IMR-90 (cell line): ENCODE measurements at regions not wholly inside any gene's neighbourhood (a gene's known extent, or its start where the extent isn't known, plus 50 kb on each side); places are given as distances from the start of the nearest gene placed in this dataset.
"Not testable (repeated sequence)": the region's sequence is repeated elsewhere in the genome, so short reads cannot be mapped to it uniquely, and the experiment has no call there.

Experiments
- ATAC-seq: fragments of 200-7000 bp; cut with Tn5 transposase; 2 replicates; pipeline ENCODE4 v1.9.1; 2020; ENCODE audit warnings: low read depth, mild to moderate bottlenecking, moderate library complexity
- BruUV-seq: library from RNA; stranded (reverse); fragments of 400-500 nt; replicated peaks from 2 replicates; lab custom pipeline; 2021; lab: Mats Ljungman, UMichigan
- CTCF ChIA-PET: fragments of 300-600 bp; formaldehyde crosslinking; extraction: SDS; loops from one replicate; lab custom pipeline; 2021; ENCODE audit warnings: antibody characterized with exemption; lab: Yijun Ruan, JAX
- POLR2A ChIA-PET: fragments of 300-600 bp; sonication (Branson Sonifier 250); formaldehyde crosslinking; loops from one replicate; lab custom pipeline; 2022; ENCODE audit warnings: antibody characterized with exemption; ENCODE audit not compliant: unreplicated experiment; lab: Charles Lee
- DNase-seq: peaks from one replicate; pipeline ENCODE4 v3.0.0; 2013
- H2AFZ ChIP-seq: replicated peaks from 2 replicates; pipeline ENCODE3; 2013; ENCODE audit warnings: low read length, mild to moderate bottlenecking; ENCODE audit not compliant: poor library complexity
- H2AK5ac ChIP-seq: 2 replicates; pipeline ENCODE4 v1.6.1; 2013; ENCODE audit warnings: low read depth, low read length, inconsistent platforms
- H2AK9ac ChIP-seq: replicated peaks from 2 replicates; pipeline ENCODE3; 2013; ENCODE audit warnings: mild to moderate bottlenecking, low read depth, low read length, moderate library complexity; ENCODE audit not compliant: poor library complexity
- H2BK120ac ChIP-seq: 2 replicates; pipeline ENCODE4 v1.6.1; 2013; ENCODE audit warnings: low read depth, low read length, inconsistent platforms
- H2BK15ac ChIP-seq: 3 replicates; pipeline ENCODE4 v1.6.1; 2013; ENCODE audit warnings: low read depth, low read length, inconsistent platforms
- H2BK20ac ChIP-seq: 2 replicates; pipeline ENCODE4 v1.6.1; 2013; ENCODE audit warnings: low read depth, mild to moderate bottlenecking, inconsistent platforms, low read length, moderate library complexity
- H2BK5ac ChIP-seq: 2 replicates; pipeline ENCODE4 v1.6.1; 2013; ENCODE audit warnings: mild to moderate bottlenecking, low read depth, low read length, inconsistent platforms; ENCODE audit not compliant: poor library complexity, severe bottlenecking
- H3K14ac ChIP-seq: replicated peaks from 2 replicates; pipeline ENCODE4 v1.6.1; 2013; ENCODE audit warnings: low read depth, low read length, inconsistent platforms
- H3K18ac ChIP-seq: 2 replicates; pipeline ENCODE4 v1.6.1; 2013; ENCODE audit warnings: low read depth, low read length, control low read depth
- H3K23ac ChIP-seq: 2 replicates; pipeline ENCODE4 v1.6.1; 2013; ENCODE audit warnings: low read depth, low read length, inconsistent platforms
- H3K27ac ChIP-seq: 2 replicates; pipeline ENCODE4 v1.5.1; 2013; ENCODE audit warnings: mild to moderate bottlenecking, control low read depth, low read length; ENCODE audit not compliant: insufficient read depth
- H3K27me3 ChIP-seq: 2 replicates; pipeline ENCODE4 v1.6.1; 2013; ENCODE audit warnings: low read length; ENCODE audit not compliant: control insufficient read depth, insufficient read depth
- H3K36me3 ChIP-seq: 2 replicates; pipeline ENCODE4 v1.6.1; 2013; ENCODE audit warnings: low read length, mixed read lengths; ENCODE audit not compliant: control insufficient read depth, insufficient read depth
- H3K4ac ChIP-seq: 2 replicates; pipeline ENCODE4 v1.6.1; 2013; ENCODE audit warnings: low read depth, low read length, inconsistent platforms
- H3K4me1 ChIP-seq: 2 replicates; pipeline ENCODE4 v1.6.1; 2013; ENCODE audit warnings: low read length, mixed read lengths; ENCODE audit not compliant: control insufficient read depth, insufficient read depth
- H3K4me2 ChIP-seq: 2 replicates; pipeline ENCODE4 v1.6.1; 2013; ENCODE audit warnings: low read depth, mild to moderate bottlenecking, control low read depth, low read length, moderate library complexity
- H3K4me3 ChIP-seq: 2 replicates; pipeline ENCODE4 v1.5.1; 2013; ENCODE audit warnings: low read depth, mild to moderate bottlenecking, control low read depth, low read length, moderate library complexity; ENCODE audit not compliant: insufficient read depth
- H3K56ac ChIP-seq: 2 replicates; pipeline ENCODE4 v1.6.1; 2013; ENCODE audit warnings: low read length, inconsistent platforms; ENCODE audit not compliant: insufficient read depth; ENCODE audit errors: extremely low read depth
- H3K79me1 ChIP-seq, 2 experiments: 2 replicates each; pipeline ENCODE4 v1.6.1; 2013; ENCODE audit warnings: low read length in 2 of 2, inconsistent platforms in 1 of 2, low read depth in 1 of 2
- H3K9ac ChIP-seq: 2 replicates; pipeline ENCODE4 v1.6.1; 2013; ENCODE audit warnings: low read depth, low read length, control low read depth
- H3K9me1 ChIP-seq: 2 replicates; pipeline ENCODE4 v1.6.1; 2013; ENCODE audit warnings: low read length, inconsistent platforms; ENCODE audit not compliant: insufficient read depth
- H3K9me3 ChIP-seq: 2 replicates; pipeline ENCODE4 v1.6.1; 2013; ENCODE audit warnings: low read length; ENCODE audit not compliant: control insufficient read depth, insufficient read depth
- H4K20me1 ChIP-seq: 2 replicates; pipeline ENCODE4 v1.6.1; 2013; ENCODE audit warnings: low read length, inconsistent platforms; ENCODE audit not compliant: insufficient read depth
- H4K5ac ChIP-seq: 2 replicates; pipeline ENCODE4 v1.6.1; 2013; ENCODE audit warnings: mild to moderate bottlenecking, low read depth, low read length, control low read depth
- H4K8ac ChIP-seq, 2 experiments: 2 replicates each; pipeline ENCODE4 v1.6.1; 2013; ENCODE audit warnings: low read depth in 2 of 2, low read length in 2 of 2, control low read depth in 1 of 2, inconsistent platforms in 1 of 2
- H4K91ac ChIP-seq: 2 replicates; pipeline ENCODE4 v1.6.1; 2013; ENCODE audit warnings: low read depth, low read length, inconsistent platforms; ENCODE audit not compliant: insufficient read depth
- WGBS, 2 experiments: methylation state at CpG; one replicate each; pipeline versions ENCODE4 v1.1.5 to v1.1.7; 2013; ENCODE audit warnings: missing lambda C conversion rate in 2 of 2; ENCODE audit not compliant: insufficient read length in 1 of 2; ENCODE audit errors: extremely low coverage in 2 of 2; 5-methylcytosine and 5-hydroxymethylcytosine counted together
- dilution Hi-C: fragments of 300-500 bp; cut with HindIII; formaldehyde crosslinking; loops from one replicate; pipeline ENCODE4 v1.14.3; 2018; ENCODE audit warnings: low sequenced_read_pairs; ENCODE audit not compliant: unreplicated experiment
- in situ Hi-C: fragments of 300-500 bp; cut with MboI; formaldehyde crosslinking; loops from 3 replicates; pipeline ENCODE4 v1.14.3; 2019; ENCODE audit warnings: low sequenced_read_pairs, inconsistent platforms, mixed read lengths
- intact Hi-C: fragments of 100-400 bp; cut with micrococcal nuclease; formaldehyde crosslinking; loops from 2 replicates; pipeline ENCODE4 v1.10.0; 2022

GRCh38 chrX:1709277-1709676, 94.4 kb downstream of the ASMT start:
- H3K79me1 ChIP-seq, H3K9me1 ChIP-seq, H4K8ac ChIP-seq, H3K27ac ChIP-seq, H3K18ac ChIP-seq, H3K56ac ChIP-seq, H3K9ac ChIP-seq, DNase-seq, H3K4me1 ChIP-seq, H3K27me3 ChIP-seq, dilution Hi-C loops, H2AK5ac ChIP-seq, H2AFZ ChIP-seq, H4K5ac ChIP-seq, CTCF ChIA-PET, H2BK20ac ChIP-seq, POLR2A ChIA-PET, H3K4me3 ChIP-seq, H3K36me3 ChIP-seq, H3K4ac ChIP-seq, BruUV-seq, H2AK9ac ChIP-seq, H3K14ac ChIP-seq, H2BK15ac ChIP-seq, H2BK5ac ChIP-seq, H3K23ac ChIP-seq, in situ Hi-C loops, H3K4me2 ChIP-seq, H4K20me1 ChIP-seq, H4K91ac ChIP-seq, H2BK120ac ChIP-seq, intact Hi-C loops, H3K9me3 ChIP-seq, ATAC-seq: not testable (repeated sequence)
- WGBS, 2 experiments, result 78% methylated on average over 7 of the region's 25 CpGs; no CpG with 5 or more reads in 1 of the 2 experiments
